GM18909 (cell line): ENCODE measurements at regions not wholly inside any gene's neighbourhood (a gene's known extent, or its start where the extent isn't known, plus 50 kb on each side); places are given as distances from the start of the nearest gene placed in this dataset.
"Not testable (repeated sequence)": the region's sequence is repeated elsewhere in the genome, so short reads cannot be mapped to it uniquely, and the experiment has no call there.

ENCODE experiments used
- ATAC-seq: cut with Tn5 transposase; IDR thresholded peaks from one replicate; pipeline ENCODE4 v1.9.1; 2021; ENCODE audit warnings: mild to moderate bottlenecking; ENCODE audit not compliant: unreplicated experiment, poor library complexity

- ATAC-seq = no peak
Observed at GRCh38 chr18:14221689-14222088, 89.5 kb upstream of the ZNF519 start.

GRCh38 chr18:14215952-14216351, 83.7 kb upstream of the ZNF519 start:
- not testable (repeated sequence) for ATAC-seq

- ATAC-seq = not testable (repeated sequence)
Observed at GRCh38 chr18:14203424-14203823, 71.2 kb upstream of the ZNF519 start.

- peak; percentile 92 for ATAC-seq
Observed at GRCh38 chr18:14190776-14191442, 58.7 kb upstream of the ZNF519 start.

GRCh38 chr18:14189858-14190257, 57.6 kb upstream of the ZNF519 start:
- peak; percentile 88 for ATAC-seq

GRCh38 chr18:14188751-14189406, 56.6 kb upstream of the ZNF519 start:
- not testable (repeated sequence) for ATAC-seq
